HepG2 (cell line): ENCODE measurements at regions not wholly inside any gene's neighbourhood (a gene's known extent, or its start where the extent isn't known, plus 50 kb on each side); places are given as distances from the start of the nearest gene placed in this dataset.

ENCODE experiments used
- ATF1 ChIP-seq: IDR thresholded peaks from 2 replicates; pipeline ENCODE4 v1.6.1; 2016; ENCODE audit warnings: mild to moderate bottlenecking, control low read depth
- ATF2 ChIP-seq: sonication (generic); formaldehyde crosslinking; IDR thresholded peaks from 2 replicates; pipeline ENCODE4 v1.4.0; 2020; ENCODE audit warnings: missing genetic modification reagents
- BCL3 ChIP-seq: sonication (generic); formaldehyde crosslinking; IDR thresholded peaks from 2 replicates; pipeline ENCODE4 v1.5.1; 2020; ENCODE audit warnings: mild to moderate bottlenecking, missing genetic modification reagents, moderate library complexity
- BHLHE40 ChIP-seq: IDR thresholded peaks from 2 replicates; pipeline ENCODE4 v1.6.1; 2011; ENCODE audit warnings: low read length, improper control_type of control experiment
- BRCA1 ChIP-seq: sonication (generic); formaldehyde crosslinking; IDR thresholded peaks from 2 replicates; pipeline ENCODE4 v1.4.0; 2020; ENCODE audit warnings: missing genetic modification reagents
- EED ChIP-seq: sonication (generic); formaldehyde crosslinking; IDR thresholded peaks from 2 replicates; pipeline ENCODE4 v1.5.0; 2020; ENCODE audit warnings: mild to moderate bottlenecking, missing genetic modification reagents
- EP300 ChIP-seq, 3 experiments: sonication (generic) in 1 of 3; formaldehyde crosslinking in 1 of 3; IDR thresholded peaks; 2 replicates each; pipeline versions ENCODE4 v1.5.1 to v1.6.1; 2011 to 2020; ENCODE audit warnings: low read depth in 2 of 3, low read length in 2 of 3, borderline replicate concordance in 1 of 3, improper control_type of control experiment in 1 of 3, mild to moderate bottlenecking in 1 of 3, missing genetic modification reagents in 1 of 3, moderate library complexity in 1 of 3
- FOSL2 ChIP-seq: sonication (generic); formaldehyde crosslinking; IDR thresholded peaks from 2 replicates; pipeline ENCODE4 v1.4.0; 2020; ENCODE audit warnings: missing genetic modification reagents
- MYC ChIP-seq: sonication (generic); formaldehyde crosslinking; IDR thresholded peaks from 2 replicates; pipeline ENCODE4 v1.9.0; 2021; ENCODE audit warnings: missing genetic modification reagents, borderline replicate concordance
- NR2F1 ChIP-seq, 2 experiments: fragments of 450-650 bp in 1 of 2; formaldehyde crosslinking in 1 of 2; IDR thresholded peaks; 2 replicates each; pipeline versions ENCODE4 v1.5.0 to v1.6.1; 2016 to 2020; ENCODE audit warnings: mild to moderate bottlenecking in 1 of 2, missing compliant biosample characterization in 1 of 2, missing genetic modification reagents in 1 of 2, moderate library complexity in 1 of 2
- TERF1 ChIP-seq: sonication (generic); formaldehyde crosslinking; IDR thresholded peaks from 2 replicates; pipeline ENCODE4 v1.8.0; 2022; ENCODE audit warnings: mild to moderate bottlenecking, missing genetic modification reagents, moderate library complexity
- ZBTB37 ChIP-seq: sonication (generic); formaldehyde crosslinking; IDR thresholded peaks from 2 replicates; pipeline ENCODE4 v1.4.0; 2020; ENCODE audit warnings: mild to moderate bottlenecking, missing genetic modification reagents
- ZBTB49 ChIP-seq: sonication (generic); formaldehyde crosslinking; IDR thresholded peaks from 2 replicates; pipeline ENCODE4 v1.4.0; 2020; ENCODE audit warnings: missing genetic modification reagents, borderline replicate concordance
- ZNF282 ChIP-seq: fragments of 450-650 bp; IDR thresholded peaks from 2 replicates; pipeline ENCODE4 v1.6.1; 2018; ENCODE audit not compliant: partially characterized antibody

GRCh38 chr5:30195036-30195435 is 998.5 kb upstream of the CDH6 start:
- TF ChIP-seq EP300 (IDR thresholded peaks at IDR 0.05; ENCODE audit: low read depth in 2 of 2, low read length in 2 of 2), result no peak
- no peak for TF ChIP-seq EP300 (CRISPR knock-in tag; IDR thresholded peaks at IDR 0.05; ENCODE audit: borderline replicate concordance)
- no peak for TF ChIP-seq BRCA1
- no peak for TF ChIP-seq ZBTB49 (CRISPR knock-in tag)
- TF ChIP-seq MYC (CRISPR knock-in tag), result no peak
- TF ChIP-seq ATF1 (CRISPR knock-in tag), result no peak
- TF ChIP-seq BHLHE40, result no peak
- TF ChIP-seq TERF1 (CRISPR knock-in tag), result no peak
- no peak for TF ChIP-seq EED (CRISPR knock-in tag)
- TF ChIP-seq ZNF282, result no peak
- TF ChIP-seq NR2F1 (CRISPR knock-in tag; IDR thresholded peaks at IDR 0.05), result no peak
- no peak for TF ChIP-seq ATF2 (CRISPR knock-in tag)
- TF ChIP-seq BCL3 (CRISPR knock-in tag), result no peak
- no peak for TF ChIP-seq ZBTB37 (CRISPR knock-in tag)
- TF ChIP-seq FOSL2 (CRISPR knock-in tag), result no peak
